GM23248 (cell line): ENCODE measurements at regions not wholly inside any gene's neighbourhood (a gene's known extent, or its start where the extent isn't known, plus 50 kb on each side); places are given as distances from the start of the nearest gene placed in this dataset.

Source experiments
- EZH2 ChIP-seq: fragments of 200-600 bp; sonication (generic); IDR thresholded peaks from 2 replicates; pipeline ENCODE4 v1.6.1; 2018; ENCODE audit warnings: antibody characterized with exemption, mild to moderate bottlenecking; ENCODE audit not compliant: insufficient read depth, poor library complexity, severe bottlenecking
- EZH2phosphoT487 ChIP-seq: fragments of 200-600 bp; sonication (generic); IDR thresholded peaks from 2 replicates; pipeline ENCODE4 v1.6.1; 2018; ENCODE audit warnings: antibody characterized with exemption, moderate library complexity, mild to moderate bottlenecking, low read depth; ENCODE audit not compliant: insufficient read depth

DNA sequence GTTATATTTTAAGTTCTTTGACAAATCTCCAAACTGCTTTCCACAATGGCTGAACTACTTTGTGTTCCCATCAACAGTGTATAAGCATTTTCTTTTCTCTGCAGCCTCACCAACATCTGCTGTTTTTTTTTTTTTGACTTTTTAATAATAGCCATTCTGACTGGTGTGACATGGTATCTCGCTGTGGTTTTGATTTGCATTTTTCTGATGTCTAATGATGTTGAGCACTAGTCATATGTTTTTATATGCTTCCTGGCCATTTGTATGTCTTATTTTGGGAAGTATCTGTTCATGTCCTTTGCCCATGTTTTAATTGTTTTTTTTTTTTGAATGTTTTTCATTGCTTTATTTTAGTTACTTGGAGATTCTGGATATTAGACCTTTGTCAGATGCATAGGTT lies 196.6 kb downstream of the PLK2 start:
- no peak for TF ChIP-seq EZH2
- TF ChIP-seq EZH2phosphoT487: no peak
